GM19035 (cell line): ENCODE measurements at regions not wholly inside any gene's neighbourhood (a gene's known extent, or its start where the extent isn't known, plus 50 kb on each side); places are given as distances from the start of the nearest gene placed in this dataset.
"Not testable (repeated sequence)": the region's sequence is repeated elsewhere in the genome, so short reads cannot be mapped to it uniquely, and the experiment has no call there.

Experiments used
- ATAC-seq: cut with Tn5 transposase; IDR thresholded peaks from one replicate; pipeline ENCODE4 v1.9.1; 2021; ENCODE audit not compliant: unreplicated experiment

GRCh38 chr2:52608030-52608429 lies 1159.6 kb upstream of the CHAC2 start:
- ATAC-seq, result no peak

- no peak for ATAC-seq
These were observed 1170.3 kb upstream of the CHAC2 start for GRCh38 chr2:52597346-52597745.

GRCh38 chr2:52594026-52594425 lies 1173.6 kb upstream of the CHAC2 start:
- no peak for ATAC-seq

- not testable (repeated sequence) for ATAC-seq
These were observed 1183.5 kb upstream of the CHAC2 start for GRCh38 chr2:52584071-52584470.

GRCh38 chr2:52572469-52572894 lies 1195.1 kb upstream of the CHAC2 start:
- no peak for ATAC-seq

- ATAC-seq, result no peak
These were observed 1195.9 kb upstream of the CHAC2 start for GRCh38 chr2:52571380-52572347.

GRCh38 chr2:52570716-52571115 lies 1196.9 kb upstream of the CHAC2 start:
- ATAC-seq, result no peak

GRCh38 chr2:52563151-52563550 lies 1204.5 kb upstream of the CHAC2 start:
- no peak for ATAC-seq

GRCh38 chr2:52558265-52558664 lies 1209.3 kb upstream of the CHAC2 start:
- no peak for ATAC-seq

GRCh38 chr2:52542297-52542696 lies 1225.3 kb upstream of the CHAC2 start:
- no peak for ATAC-seq

GRCh38 chr2:52539026-52539970 lies 1228.3 kb upstream of the CHAC2 start:
- no peak for ATAC-seq

- no peak for ATAC-seq
These were observed 1230.0 kb upstream of the CHAC2 start for GRCh38 chr2:52537588-52537987.

GRCh38 chr2:52536929-52537460 lies 1230.6 kb upstream of the CHAC2 start:
- ATAC-seq, result no peak

GRCh38 chr2:52532956-52533355 lies 1234.6 kb upstream of the CHAC2 start:
- ATAC-seq, result no peak

GRCh38 chr2:52526735-52527134 lies 1240.9 kb upstream of the CHAC2 start:
- no peak for ATAC-seq

GRCh38 chr2:52520644-52521043 lies 1247.0 kb upstream of the CHAC2 start:
- ATAC-seq, result no peak

- ATAC-seq, result no peak
These were observed 1248.9 kb upstream of the CHAC2 start for GRCh38 chr2:52518678-52519077.

GRCh38 chr2:52512760-52513159 lies 1254.8 kb upstream of the CHAC2 start:
- no peak for ATAC-seq

GRCh38 chr2:52510432-52510831 lies 1257.2 kb upstream of the CHAC2 start:
- no peak for ATAC-seq

- ATAC-seq, result no peak
These were observed 1265.1 kb upstream of the CHAC2 start for GRCh38 chr2:52502476-52502860.

- no peak for ATAC-seq
These were observed 1265.7 kb upstream of the CHAC2 start for GRCh38 chr2:52501715-52502475.
